ENCODE measurements at regions not wholly inside any gene's neighbourhood (a gene's known extent, or its start where the extent isn't known, plus 50 kb on each side); places are given as distances from the start of the nearest gene placed in this dataset.
"Not testable (repeated sequence)": the region's sequence is repeated elsewhere in the genome, so short reads cannot be mapped to it uniquely, and the experiment has no call there.

GRCh38 chr6:81585686-81586085 lies 166.8 kb downstream of the TENT5A start:
- not testable (repeated sequence) for TF ChIP-seq CTCF (conservative IDR thresholded peaks at IDR 0.05); ZFX (IDR thresholded peaks at IDR 0.05)
